Skeletal muscle satellite cell (primary cell): ENCODE measurements at regions not wholly inside any gene's neighbourhood (a gene's known extent, or its start where the extent isn't known, plus 50 kb on each side); places are given as distances from the start of the nearest gene placed in this dataset.

ENCODE experiments used
- H3K27me3 ChIP-seq: 2 replicates; pipeline ENCODE4 v1.7.0; 2013; ENCODE audit warnings: low read length; ENCODE audit not compliant: control insufficient read depth, insufficient read depth
- H3K36me3 ChIP-seq: 2 replicates; pipeline ENCODE4 v1.7.0; 2013; ENCODE audit warnings: mild to moderate bottlenecking, control low read depth, low read length; ENCODE audit not compliant: insufficient read depth
- H3K4me1 ChIP-seq: 2 replicates; pipeline ENCODE4 v1.7.0; 2013; ENCODE audit warnings: low read length; ENCODE audit not compliant: control insufficient read depth, insufficient read depth
- H3K4me2 ChIP-seq: 2 replicates; pipeline ENCODE4 v1.7.0; 2013; ENCODE audit warnings: mild to moderate bottlenecking, low read length
- H3K4me3 ChIP-seq: 2 replicates; pipeline ENCODE4 v1.7.0; 2013; ENCODE audit warnings: low read length
- H3K9ac ChIP-seq: 2 replicates; pipeline ENCODE4 v1.7.0; 2013; ENCODE audit warnings: mild to moderate bottlenecking, low read depth, low read length, moderate library complexity
- H3K9me3 ChIP-seq: replicated peaks from 2 replicates; pipeline ENCODE4 v1.7.0; 2013; ENCODE audit warnings: mild to moderate bottlenecking, control low read depth, low read length

GRCh38 chr11:86888164-86889000 lies 66.8 kb downstream of the FZD4 start:
- no peaks in the 10 kb centered on the region for H3K27me3 ChIP-seq
- no peaks in the 10 kb centered on the region for H3K9me3 ChIP-seq
- no peak overlapping the region for H3K9ac ChIP-seq
- H3K4me3 ChIP-seq, result no peak overlapping the region
- peaks cover 10% of the 10 kb centered on the region for H3K4me1 ChIP-seq
- H3K4me2 ChIP-seq, result peak overlapping the region; percentile 3
- H3K36me3 ChIP-seq, result no peaks in the 10 kb centered on the region

GRCh38 chr11:86889001-86889341 lies 66.2 kb downstream of the FZD4 start:
- Histone ChIP-seq H3K27me3 (no peaks in the 10 kb centered on the region), H3K4me2 (peak overlapping the region; percentile 3), H3K4me1 (peaks cover 10% of the 10 kb centered on the region), H3K4me3 (no peak overlapping the region), H3K9me3 (no peaks in the 10 kb centered on the region), H3K9ac (no peak overlapping the region), H3K36me3 (no peaks in the 10 kb centered on the region)

GRCh38 chr11:86891036-86891435 lies 64.2 kb downstream of the FZD4 start:
- Histone ChIP-seq H3K4me2 (no peak overlapping the region), H3K9me3 (no peaks in the 10 kb centered on the region), H3K4me3 (no peak overlapping the region), H3K27me3 (no peaks in the 10 kb centered on the region), H3K4me1 (peaks cover 14% of the 10 kb centered on the region), H3K9ac (no peak overlapping the region), H3K36me3 (no peaks in the 10 kb centered on the region)

- Histone ChIP-seq H3K4me1 (peaks cover 25% of the 10 kb centered on the region), H3K36me3 (no peaks in the 10 kb centered on the region), H3K9me3 (no peaks in the 10 kb centered on the region), H3K27me3 (no peaks in the 10 kb centered on the region), H3K4me3 (no peak overlapping the region), H3K9ac (no peak overlapping the region), H3K4me2 (no peak overlapping the region)
These were observed 62.0 kb downstream of the FZD4 start for GRCh38 chr11:86893235-86893634.
